Muscle of back (tissue), 3 donors: ENCODE measurements at regions not wholly inside any gene's neighbourhood (a gene's known extent, or its start where the extent isn't known, plus 50 kb on each side); places are given as distances from the start of the nearest gene placed in this dataset.
"Not testable (repeated sequence)": the region's sequence is repeated elsewhere in the genome, so short reads cannot be mapped to it uniquely, and the experiment has no call there.

ENCODE experiments used
- DNase-seq, 3 donors: peaks; one replicate each; pipeline versions ENCODE4 v3.0.0 to v3.0.0-alpha.2; 2013

DNA sequence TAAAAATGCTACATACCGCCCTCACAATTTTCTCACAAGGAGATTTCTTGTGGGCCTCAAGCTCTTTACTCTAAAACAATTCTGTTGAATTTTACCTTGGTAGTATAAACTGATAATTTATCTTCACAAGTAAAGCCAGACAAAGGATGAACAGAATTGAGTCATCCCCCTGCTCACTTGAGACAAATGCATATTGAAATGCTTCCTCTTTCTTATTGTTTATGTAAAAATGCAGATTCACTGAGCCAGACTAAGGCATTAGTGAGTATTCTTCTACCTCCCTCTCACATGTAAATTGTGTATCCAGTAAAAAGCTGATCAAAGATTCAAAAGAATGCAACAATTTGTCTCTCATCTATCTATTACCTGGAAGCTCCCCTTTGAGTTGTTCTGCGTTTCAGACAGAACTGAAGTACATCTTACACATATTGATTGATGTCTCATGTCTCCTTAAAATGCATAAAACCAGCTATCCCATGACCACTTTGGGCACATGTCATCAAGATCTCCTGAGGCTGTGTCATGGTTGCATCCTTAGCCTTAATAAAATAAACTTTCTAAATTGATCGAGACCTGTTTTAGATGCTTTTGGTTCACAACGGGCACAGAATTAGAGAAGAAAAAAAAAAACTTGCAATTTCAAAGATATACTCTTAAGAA, 743.1 kb upstream of the B3GALT2 start:
- no peak for DNase-seq

DNA sequence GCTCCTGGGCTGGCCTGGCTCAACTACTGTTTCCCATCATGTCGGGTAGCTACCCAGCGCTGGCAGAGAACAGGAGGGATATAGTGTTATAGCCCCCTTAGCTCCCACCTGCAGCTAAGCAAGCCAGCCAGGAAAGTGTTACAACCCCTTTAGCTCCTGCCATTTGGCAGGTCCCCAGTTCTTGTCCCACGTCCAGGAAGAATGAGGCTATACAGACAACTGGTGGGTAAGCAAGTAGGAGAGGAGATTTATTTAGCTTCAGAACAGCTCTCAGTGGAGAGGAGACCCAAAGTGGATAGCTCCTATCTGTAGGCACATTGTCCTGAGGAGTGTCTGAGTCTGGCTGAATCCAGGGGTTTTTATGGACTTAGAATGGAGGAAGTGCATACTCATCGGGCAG, 741.1 kb upstream of the B3GALT2 start:
- DNase-seq = no peak

DNA sequence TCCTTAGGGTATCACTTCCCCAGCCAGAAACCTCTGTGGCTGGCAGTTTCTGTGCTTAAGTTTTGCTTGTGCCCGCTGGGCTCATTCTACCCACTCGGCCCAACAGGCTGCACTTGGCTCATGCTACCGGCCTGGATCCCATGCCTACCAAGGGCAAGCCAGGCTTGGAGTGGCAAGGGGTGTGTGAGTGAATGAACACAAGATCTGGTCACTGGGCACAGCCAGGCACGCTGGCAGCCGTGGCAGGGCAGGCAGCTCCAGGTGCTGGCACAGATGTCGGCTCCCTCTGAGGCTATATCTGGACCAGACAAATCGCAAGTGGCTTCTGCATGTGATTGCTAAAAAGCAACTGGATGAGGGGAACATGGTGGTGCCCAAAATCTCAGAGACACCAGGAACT, 740.5 kb upstream of the B3GALT2 start:
- no peak for DNase-seq

- no peak for DNase-seq
These were observed 733.4 kb upstream of the B3GALT2 start for GRCh38 chr1:193919827-193920226.

- DNase-seq = no peak
These were observed 730.0 kb upstream of the B3GALT2 start for GRCh38 chr1:193916452-193916851.

- DNase-seq = no peak
These were observed 728.5 kb upstream of the B3GALT2 start for GRCh38 chr1:193914871-193915270.

DNA sequence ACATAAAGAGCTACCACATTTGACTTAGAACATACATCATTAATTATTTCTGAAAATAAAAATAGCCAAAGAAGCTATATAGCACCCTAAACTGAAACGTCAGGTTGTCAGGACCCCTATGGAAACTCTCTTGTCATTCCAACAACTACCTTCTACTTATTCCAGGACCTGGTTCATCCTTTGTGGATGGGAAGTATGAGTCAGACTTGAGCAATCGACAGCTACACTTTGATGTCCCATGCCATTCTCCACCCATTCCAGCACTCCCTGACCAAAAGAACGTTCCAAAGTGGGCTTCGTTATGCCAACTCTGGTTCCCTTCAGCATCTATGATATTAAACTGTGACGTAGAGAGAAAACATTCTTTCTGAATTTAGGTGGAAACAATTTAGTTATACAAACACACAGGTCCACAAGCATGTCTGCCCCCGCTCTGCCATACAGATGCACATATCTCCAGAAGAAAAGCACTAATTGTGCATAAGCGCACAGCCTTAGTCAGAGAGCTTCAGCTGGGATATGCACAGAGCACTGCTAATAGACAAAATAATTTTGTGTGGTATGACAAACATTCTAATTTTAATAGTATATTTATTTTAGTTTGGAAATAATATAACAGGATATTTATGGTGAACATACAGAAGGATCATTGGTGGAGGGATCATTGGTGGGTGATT, 723.1 kb upstream of the B3GALT2 start:
- DNase-seq = no peak

- DNase-seq = no peak
These were observed 719.1 kb upstream of the B3GALT2 start for GRCh38 chr1:193905288-193906085.

GRCh38 chr1:193891788-193892187, 705.4 kb upstream of the B3GALT2 start:
- DNase-seq = no peak

DNA sequence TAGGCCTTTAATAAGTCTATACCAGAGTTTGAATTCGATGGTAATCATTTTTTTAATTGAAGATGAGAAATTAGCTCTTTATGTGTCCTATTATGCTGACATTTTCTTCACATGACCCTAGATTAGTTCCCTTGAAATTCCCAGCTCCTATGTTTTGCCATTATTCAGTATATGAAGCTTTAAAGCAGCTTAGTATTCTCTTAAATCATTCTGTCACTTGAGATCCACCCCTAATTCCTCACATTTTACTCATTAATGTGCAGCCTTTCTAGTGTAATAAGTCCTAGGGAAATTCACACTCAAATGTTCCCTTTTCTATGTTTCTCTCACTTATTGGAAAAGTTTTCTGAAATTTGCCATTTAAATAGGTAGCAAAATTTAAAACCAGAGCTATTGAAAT, 704.5 kb upstream of the B3GALT2 start:
- no peak for DNase-seq

DNA sequence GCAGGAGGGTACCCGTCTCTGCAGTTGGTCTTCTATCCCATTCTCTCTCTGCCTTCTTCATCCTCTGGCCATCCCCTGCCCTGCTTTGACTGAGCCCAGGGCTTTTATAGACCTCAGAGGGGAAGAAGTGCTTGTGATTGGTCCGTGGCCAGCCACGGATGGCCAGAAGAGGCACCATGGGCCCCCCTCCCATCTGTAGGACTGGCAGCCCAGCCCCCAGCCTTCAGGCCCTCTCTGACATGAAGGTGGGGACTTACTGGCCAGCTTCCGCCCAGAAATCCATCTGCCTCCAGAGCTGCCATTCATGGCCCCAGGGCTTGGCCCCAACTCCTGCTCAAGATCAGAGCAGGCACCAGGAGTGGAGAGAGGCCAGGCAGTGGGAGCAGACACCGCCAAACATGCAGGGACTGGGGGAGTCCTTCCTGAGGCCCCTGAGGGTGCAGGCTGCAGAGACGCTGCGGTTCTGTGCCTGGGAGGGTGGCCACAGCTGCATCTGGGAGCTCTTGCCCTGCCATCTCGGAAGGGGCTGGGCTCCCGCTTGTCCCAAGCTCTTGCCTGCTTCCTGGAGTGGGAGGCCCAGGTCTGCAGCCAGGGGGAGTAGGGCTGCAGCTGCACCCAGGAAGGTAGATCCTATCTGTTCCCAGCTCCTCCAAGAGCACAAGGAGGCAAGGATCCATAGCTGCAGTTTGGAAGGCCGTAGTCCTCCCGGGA, 698.6 kb upstream of the B3GALT2 start:
- no peak for DNase-seq

- not testable (repeated sequence) for DNase-seq
These were observed 691.5 kb upstream of the B3GALT2 start for GRCh38 chr1:193877920-193878319.

GRCh38 chr1:193868425-193868824, 682.0 kb upstream of the B3GALT2 start:
- DNase-seq = no peak

DNA sequence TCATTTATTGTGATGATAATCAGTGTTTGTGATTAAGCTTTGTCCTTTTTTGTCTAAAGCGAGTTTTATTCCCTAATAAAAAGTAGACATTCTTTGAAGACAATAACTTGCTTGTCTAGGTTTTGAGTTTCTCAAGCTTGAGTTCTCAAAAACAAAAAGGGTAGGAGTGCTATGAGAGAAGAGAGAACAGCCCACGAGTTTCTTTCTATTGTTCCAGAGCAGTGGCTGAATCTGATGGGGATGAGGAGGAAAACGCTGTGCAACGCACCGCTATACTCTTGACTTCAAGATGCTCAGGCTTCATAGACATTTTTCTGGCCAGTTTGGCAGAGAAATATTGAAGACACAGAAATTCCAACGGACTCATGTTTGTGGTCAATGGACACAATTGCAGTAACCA, 669.8 kb upstream of the B3GALT2 start:
- no peak for DNase-seq

- no peak for DNase-seq
These were observed 664.3 kb upstream of the B3GALT2 start for GRCh38 chr1:193850745-193851144.

DNA sequence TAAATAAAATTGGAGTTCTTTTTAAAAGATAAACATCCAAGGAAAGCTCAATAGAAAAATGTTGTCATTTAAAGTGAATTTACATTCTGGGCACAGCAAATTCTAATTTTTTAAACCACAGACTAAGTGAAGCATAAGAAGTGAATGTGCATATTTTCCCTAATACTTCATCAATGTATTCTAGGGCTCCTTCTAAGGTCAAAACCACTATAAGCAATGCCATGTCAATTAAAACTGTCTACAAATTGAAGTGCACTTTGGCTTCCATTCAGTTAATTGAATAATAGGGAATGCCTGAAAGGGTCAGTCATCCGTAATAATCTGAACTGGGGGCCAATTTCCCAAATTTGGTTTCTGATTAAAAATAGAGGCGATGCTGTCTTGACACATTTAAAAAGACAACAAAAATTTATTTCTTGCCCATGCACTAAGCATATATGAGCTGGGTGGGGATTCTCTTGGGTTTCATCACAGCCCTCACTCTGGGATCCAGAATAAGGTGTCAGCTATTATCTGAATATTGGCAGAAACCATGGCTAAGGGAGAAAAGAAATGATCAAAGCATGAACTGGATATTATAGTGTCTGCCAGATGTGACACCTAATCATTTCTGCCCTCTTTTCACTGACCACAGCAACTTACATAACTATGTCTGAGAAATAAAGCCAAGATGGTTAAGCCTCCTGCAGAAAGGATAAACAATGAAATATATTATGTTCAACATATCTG, 660.6 kb upstream of the B3GALT2 start:
- DNase-seq = peak in 1 of 3 donors; percentile 12

DNA sequence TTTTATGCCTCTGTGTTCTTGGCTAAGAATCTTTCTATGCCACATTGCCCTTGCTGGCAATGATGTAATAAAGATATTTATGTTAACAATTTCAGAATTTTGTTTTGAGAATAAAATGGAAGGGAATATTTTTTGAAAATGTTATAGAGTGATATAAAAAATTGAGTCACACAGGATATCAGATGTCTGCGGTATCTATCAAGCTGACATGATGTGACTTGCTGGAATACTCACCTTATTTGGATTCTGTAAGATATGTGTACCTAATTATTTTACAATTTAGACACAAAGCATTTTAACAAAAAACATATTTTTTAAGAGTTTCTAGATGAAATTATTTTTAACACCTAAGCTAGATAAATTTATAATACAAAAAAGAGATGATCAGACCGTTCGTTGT, 660.0 kb upstream of the B3GALT2 start:
- no peak for DNase-seq

DNA sequence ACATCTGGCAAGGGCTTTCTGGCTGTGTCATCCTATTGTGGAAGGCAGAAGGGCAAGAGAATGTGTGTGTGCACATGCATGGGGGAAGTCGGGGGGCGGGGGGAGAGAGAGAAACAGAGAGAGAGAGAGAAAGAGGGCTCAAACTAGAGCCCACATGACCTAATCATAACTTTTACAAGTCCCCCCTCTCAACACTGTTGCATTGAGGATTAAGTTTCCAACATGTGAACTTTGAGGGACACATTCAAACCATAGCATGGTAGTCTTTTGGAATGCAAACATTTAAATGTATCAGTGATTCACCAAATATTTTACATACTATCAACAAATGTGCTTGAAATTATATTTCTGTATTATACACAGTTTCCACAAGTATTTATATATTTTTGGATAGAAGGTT, 655.4 kb upstream of the B3GALT2 start:
- DNase-seq = peak in 1 of 3 donors; percentile 1

DNA sequence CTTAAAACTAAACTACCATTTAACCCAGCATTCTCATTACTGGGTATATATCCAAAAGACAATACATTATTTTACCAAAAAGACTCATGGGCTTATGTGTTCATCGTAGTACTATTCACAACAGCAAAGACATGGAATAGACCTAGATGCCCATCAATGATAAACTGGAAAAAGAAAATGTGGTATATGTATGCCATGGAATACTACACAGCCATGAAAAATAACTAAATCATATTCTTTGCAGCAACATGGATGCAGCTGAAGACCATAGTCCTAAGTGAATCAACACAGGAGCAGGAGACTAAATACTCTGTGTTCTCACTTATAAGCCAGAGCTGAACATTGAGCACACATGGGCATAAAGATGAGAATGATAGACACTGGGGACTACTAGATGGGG, 645.1 kb upstream of the B3GALT2 start:
- DNase-seq = no peak

DNA sequence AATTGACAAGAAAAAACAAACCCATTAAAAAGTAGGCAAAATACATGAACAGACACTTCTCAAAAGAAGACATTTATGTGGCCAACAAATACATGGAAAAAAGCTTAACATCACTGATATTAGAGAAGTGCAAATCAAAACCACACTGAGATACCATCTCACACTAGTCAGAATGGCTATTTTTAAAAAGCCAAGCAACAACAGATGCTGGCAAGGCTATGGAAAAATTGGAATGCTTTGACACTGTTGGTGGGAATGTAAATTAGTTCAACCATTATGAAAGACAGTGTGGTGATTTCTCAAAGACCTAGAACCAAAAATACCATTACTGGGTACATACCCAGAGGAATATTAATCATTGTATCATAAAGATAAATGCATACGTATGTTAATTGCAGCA, 641.1 kb upstream of the B3GALT2 start:
- DNase-seq = no peak

GRCh38 chr1:193819376-193819775, 633.0 kb upstream of the B3GALT2 start:
- DNase-seq = no peak

DNA sequence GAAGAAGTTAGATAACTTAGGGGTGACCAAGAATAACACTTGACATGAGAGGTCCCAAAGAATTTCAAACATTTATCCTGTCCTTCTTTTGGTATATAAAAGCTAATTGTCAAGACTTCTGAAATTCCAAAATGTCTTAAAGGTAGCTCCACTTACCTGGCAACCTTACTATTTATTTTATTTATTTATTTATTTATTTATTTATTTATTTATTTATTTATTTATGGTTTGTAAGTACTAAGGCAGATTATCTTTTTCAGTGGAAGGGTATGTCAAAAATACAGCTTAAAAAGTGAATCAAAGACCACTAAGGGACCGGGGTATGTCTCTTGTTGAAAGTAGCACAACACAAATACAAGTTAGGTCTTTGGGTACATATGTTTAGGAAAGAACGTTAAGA, 620.8 kb upstream of the B3GALT2 start:
- no peak for DNase-seq
